DND-41 (cell line): ENCODE measurements at regions not wholly inside any gene's neighbourhood (a gene's known extent, or its start where the extent isn't known, plus 50 kb on each side); places are given as distances from the start of the nearest gene placed in this dataset.

Experiments used
- EZH2 ChIP-seq: IDR thresholded peaks from 3 replicates; pipeline ENCODE4 v1.6.1; 2012; ENCODE audit warnings: borderline replicate concordance, low read depth, mild to moderate bottlenecking, moderate library complexity, low read length, inconsistent platforms; ENCODE audit not compliant: severe bottlenecking
- TF ChIP-seq, protein P1 (sequence below): IDR thresholded peaks from 2 replicates; pipeline ENCODE4 v1.5.1; 2012; ENCODE audit warnings: borderline replicate concordance, low read length, moderate library complexity, mild to moderate bottlenecking; ENCODE audit not compliant: poor library complexity, severe bottlenecking; ENCODE audit errors: extremely low read depth

DNA sequence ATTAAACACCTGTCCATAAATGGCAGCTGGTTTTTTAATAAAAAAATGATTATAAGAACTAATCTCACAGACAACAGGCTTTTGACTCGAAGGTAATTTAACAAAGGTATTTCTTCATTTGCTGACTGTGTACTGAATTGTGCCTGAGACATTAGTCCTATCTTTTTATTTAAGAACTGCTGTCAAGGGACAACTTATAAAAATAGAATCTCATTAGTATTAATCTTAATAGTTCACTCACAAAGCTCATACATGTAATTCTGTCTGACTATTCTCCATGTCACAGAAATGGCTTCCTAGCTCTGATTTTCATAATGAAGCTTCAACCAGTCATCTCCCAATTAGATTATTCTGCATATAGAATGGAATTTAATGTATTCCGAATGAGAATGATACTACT, 276.9 kb upstream of the PDZRN3 start:
- TF ChIP-seq, protein P1, sequence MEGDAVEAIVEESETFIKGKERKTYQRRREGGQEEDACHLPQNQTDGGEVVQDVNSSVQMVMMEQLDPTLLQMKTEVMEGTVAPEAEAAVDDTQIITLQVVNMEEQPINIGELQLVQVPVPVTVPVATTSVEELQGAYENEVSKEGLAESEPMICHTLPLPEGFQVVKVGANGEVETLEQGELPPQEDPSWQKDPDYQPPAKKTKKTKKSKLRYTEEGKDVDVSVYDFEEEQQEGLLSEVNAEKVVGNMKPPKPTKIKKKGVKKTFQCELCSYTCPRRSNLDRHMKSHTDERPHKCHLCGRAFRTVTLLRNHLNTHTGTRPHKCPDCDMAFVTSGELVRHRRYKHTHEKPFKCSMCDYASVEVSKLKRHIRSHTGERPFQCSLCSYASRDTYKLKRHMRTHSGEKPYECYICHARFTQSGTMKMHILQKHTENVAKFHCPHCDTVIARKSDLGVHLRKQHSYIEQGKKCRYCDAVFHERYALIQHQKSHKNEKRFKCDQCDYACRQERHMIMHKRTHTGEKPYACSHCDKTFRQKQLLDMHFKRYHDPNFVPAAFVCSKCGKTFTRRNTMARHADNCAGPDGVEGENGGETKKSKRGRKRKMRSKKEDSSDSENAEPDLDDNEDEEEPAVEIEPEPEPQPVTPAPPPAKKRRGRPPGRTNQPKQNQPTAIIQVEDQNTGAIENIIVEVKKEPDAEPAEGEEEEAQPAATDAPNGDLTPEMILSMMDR: no peak
- TF ChIP-seq EZH2: no peak
